Occipital lobe (tissue), 1 donor: ENCODE measurements at regions not wholly inside any gene's neighbourhood (a gene's known extent, or its start where the extent isn't known, plus 50 kb on each side); places are given as distances from the start of the nearest gene placed in this dataset.
"Not testable (repeated sequence)": the region's sequence is repeated elsewhere in the genome, so short reads cannot be mapped to it uniquely, and the experiment has no call there.

Experiments
- DNase-seq: peaks from one replicate; lab custom pipeline; 2025; lab: John Stamatoyannopoulos, UW

DNA sequence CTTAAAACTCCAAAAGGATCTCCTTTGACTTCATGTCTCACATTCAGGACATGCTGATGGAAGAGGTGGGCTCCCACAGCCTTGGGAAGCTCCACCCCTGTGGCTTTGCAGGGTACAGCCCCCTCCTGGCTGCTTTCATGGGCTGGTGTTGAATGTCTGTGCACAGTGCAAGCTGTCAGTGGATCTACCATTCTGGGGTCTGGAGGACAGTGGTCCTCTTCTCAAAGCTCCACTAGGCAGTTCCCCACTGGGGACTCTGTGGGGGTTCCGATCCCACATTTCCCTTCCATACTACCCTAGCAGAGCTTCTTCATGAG lies 150.2 kb upstream of the FBXL17 start:
- not testable (repeated sequence) for DNase-seq

- no peak for DNase-seq
These were observed 149.7 kb upstream of the FBXL17 start for GRCh38 chr5:108531367-108532128.

- no peak for DNase-seq
These were observed 148.8 kb upstream of the FBXL17 start for GRCh38 chr5:108530706-108531105.

- DNase-seq: no peak
These were observed 147.5 kb upstream of the FBXL17 start for GRCh38 chr5:108529381-108529780.

DNA sequence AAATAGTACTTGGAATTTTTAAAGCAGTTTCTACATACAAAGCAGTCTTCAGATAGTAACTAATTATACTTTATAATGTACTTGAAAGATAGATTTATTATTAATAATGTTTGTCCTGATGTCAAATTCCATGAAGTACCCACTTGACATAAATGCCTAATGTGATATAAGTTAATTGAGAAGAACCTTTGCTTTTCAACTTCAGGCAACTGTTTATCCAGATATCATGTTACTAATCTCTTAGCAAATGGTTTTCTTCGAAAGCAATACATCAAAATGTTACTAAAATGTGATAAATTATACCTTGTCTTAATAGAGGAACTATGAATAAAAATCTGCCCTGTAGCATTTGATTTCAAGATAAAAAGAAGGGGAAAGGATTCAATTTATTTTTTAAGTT lies 146.8 kb upstream of the FBXL17 start:
- DNase-seq: no peak

DNA sequence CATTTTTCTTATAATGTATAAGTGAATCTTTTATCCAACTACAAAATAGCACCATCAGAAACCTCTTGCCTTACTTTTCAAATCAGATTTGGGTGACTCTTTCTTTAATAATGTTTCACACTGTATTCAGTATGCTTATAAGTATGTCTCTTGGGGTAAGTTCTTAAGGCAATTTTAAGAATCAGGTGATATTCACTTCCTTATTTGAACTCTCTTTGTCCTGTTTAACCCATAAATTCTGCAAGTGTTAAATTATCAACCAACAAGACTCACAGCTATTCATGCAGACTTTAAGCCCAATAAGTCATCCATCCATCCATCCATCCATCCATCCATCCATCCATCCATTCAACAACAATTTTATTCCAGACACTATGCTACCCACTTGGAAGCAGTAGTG lies 142.7 kb upstream of the FBXL17 start:
- DNase-seq: no peak

GRCh38 chr5:108523360-108523759 lies 141.5 kb upstream of the FBXL17 start:
- no peak for DNase-seq

- no peak for DNase-seq
These were observed 140.1 kb upstream of the FBXL17 start for GRCh38 chr5:108521841-108522506.

DNA sequence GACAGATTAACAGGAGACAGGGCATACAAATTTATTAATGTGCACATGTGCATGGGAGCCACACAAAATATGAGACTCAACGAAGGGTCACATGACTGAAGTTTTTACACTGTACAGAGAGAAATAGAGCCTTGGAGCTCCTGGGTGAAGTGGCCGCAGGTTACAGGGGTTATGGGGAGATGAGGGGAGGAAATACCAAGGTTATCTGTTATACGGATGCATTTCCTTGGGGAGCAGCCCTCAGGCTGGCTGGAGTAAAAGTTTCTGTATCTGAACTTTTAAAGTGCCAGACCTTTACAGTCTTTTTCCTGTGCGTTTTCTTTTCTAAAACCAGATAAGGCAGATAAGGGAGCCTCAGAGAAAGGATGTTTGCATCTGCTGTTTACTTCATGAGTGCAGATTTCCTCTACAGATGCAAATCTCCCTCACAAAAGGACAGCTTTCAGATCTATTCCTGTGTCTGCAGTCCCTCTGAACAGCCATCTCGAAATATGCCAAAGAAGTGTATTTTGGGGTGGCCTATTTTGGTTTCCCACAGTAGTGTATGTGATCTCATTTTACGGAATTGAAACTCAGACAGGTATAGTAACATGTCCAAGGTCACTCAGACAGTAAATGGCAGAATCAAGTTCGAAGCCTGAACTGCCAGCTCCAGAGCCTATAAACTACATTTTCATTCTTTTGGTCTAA lies 139.3 kb upstream of the FBXL17 start:
- no peak for DNase-seq

DNA sequence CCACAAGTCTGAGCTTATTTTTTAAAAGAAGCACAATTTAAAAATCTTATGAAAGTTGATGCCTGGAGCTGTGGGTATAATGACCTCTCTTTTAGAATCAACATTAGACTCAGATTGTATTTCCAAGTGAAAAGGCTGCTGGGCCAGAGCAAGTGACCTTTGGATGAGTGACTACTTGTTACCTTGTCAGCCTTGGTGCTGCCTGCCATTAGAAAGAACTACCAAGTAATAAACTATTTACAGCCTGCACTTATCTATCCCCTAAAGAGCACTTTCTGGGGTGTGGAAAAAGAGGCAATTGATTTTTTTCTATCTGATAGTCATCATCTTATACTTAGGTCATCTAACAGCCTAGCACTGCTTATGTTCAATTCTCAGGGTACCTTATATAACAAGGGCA lies 134.9 kb upstream of the FBXL17 start:
- DNase-seq: no peak

DNA sequence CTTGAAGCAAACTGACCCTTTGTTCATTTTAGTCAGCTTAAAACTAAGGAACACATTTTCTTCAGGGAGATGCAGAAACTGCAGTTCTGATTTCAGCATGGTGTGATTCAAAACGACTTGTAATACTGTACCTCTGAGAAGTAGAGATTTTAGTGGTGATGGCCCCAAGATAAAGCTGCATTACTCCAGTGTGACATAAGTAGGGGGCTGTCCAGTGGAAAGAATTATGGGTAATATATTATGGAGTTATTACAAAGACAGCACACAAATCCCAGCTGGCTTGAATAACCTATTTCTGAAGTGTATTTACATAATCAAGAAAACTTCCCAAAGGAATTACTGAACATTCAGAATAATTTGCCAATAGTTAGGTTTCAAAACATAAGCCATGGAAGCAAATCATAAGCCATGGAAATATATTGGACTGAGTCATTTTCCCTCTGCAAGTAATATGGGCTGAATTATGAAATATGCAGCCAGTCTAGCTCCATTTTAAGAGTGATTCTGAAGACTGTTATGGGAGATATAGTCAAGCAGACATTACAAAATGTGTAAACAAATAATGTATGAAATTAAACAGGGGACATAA lies 133.7 kb upstream of the FBXL17 start:
- no peak for DNase-seq

- no peak for DNase-seq
These were observed 127.1 kb upstream of the FBXL17 start for GRCh38 chr5:108508979-108509378.

GRCh38 chr5:108507631-108508030 lies 125.7 kb upstream of the FBXL17 start:
- no peak for DNase-seq

GRCh38 chr5:108505608-108506007 lies 123.7 kb upstream of the FBXL17 start:
- DNase-seq: no peak

DNA sequence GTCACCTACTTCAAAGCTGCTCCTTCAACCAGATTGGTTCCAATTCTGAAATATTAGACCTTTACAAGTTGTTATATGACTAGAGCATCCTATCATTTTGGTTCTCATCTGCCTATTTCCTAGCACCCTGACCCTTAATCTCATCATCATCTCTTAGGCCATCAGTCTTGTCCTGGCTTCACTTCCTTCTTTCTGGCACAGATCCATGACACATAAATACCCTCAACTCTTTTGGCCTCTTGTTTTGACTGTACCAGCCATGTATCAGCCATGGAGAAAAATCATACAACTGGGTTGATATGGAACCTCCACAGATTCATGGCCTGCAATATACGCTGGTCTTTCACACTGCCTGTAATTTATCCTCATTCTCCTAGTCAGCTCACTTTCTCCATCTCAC lies 123.1 kb upstream of the FBXL17 start:
- no peak for DNase-seq

- DNase-seq: no peak
These were observed 122.1 kb upstream of the FBXL17 start for GRCh38 chr5:108503986-108504385.

DNA sequence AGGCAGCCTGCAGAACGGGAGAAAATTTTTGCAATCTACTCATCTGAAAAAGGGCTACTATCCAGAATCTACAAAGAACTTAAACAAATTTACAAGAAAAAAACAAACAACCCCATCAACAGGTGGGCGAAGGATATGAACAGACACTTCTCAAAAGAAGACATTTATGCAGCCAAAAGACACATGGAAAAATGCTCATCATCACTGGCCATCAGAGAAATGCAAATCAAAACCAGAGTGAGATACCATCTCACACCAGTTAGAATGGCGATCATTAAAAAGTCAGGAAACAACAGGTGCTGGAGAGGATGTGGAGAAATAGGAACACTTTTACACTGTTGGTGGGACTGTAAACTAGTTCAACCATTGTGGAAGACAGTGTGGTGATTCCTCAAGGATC lies 113.7 kb upstream of the FBXL17 start:
- DNase-seq: not testable (repeated sequence)

DNA sequence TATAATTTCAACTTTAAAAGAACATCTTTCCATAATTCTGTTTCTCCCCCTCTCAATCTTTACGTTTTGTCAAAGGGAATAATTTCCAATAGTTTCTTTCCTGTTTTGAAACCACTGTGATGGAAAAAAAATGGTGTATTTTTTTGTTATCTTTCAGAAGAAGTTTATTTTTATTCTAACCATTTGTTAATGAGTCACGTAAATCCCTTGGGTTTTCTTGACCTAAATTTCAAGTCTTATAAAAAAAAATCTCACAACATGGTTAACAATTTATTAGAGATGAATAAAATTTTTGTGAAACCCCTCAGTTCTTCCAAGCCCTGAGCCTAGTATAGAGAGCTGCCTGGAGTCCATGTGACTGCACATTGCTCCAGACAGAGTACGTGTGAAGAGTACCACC lies 106.1 kb upstream of the FBXL17 start:
- no peak for DNase-seq

DNA sequence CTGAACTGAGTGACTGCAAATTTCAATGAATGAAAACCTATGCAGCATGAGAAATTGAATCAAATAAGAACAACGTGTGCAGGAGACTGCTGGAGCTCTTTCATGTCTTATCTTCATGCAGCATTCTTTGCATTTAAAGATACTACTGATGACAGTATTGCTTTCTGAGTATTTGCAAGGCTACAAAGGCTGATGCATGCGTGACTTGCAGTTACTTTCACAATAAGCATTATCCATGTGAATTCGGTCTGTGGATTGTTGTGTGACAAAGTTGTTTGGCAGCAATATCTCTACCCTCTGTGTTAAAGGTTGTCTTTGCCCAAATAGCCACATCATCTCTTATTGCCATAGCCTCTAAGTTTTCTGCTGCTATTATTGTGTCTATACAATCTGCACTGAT lies 102.1 kb upstream of the FBXL17 start:
- no peak for DNase-seq

GRCh38 chr5:108481355-108481931 lies 99.5 kb upstream of the FBXL17 start:
- DNase-seq: no peak

- no peak for DNase-seq
These were observed 90.3 kb upstream of the FBXL17 start for GRCh38 chr5:108472237-108472636.

DNA sequence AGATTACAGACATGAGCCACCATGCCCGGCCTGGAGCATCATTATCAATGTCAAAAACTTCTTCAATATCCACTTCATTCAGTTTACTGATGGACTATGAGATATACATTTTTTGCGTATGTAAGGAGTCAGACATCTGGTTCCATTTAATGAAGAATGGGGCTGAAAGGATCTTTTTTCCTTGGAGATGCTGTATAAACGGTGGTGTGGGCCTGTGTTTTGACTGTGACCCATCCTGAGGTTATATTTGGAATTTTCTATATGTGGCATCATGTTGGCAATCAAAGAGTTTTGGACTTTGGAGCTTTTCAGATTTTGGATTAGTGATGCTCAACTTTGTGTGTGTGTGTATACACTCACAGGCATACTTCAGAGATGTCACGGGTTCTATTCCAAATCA lies 85.7 kb upstream of the FBXL17 start:
- no peak for DNase-seq
